ENCODE measurements at regions not wholly inside any gene's neighbourhood (a gene's known extent, or its start where the extent isn't known, plus 50 kb on each side); places are given as distances from the start of the nearest gene placed in this dataset.
"Not testable (repeated sequence)": the region's sequence is repeated elsewhere in the genome, so short reads cannot be mapped to it uniquely, and the experiment has no call there.

GRCh38 chr14:30271811-30272323, 287.1 kb upstream of the G2E3 start:
- Histone ChIP-seq H3K4me1 (ENCODE audit: insufficient read depth, low read length) (peaks cover 4% of the 10 kb centered on the region; the same call in 1 of the 2 replicates), H3K36me3 (ENCODE audit: insufficient read depth, low read depth, low read length) (no peaks in the 10 kb centered on the region), H3K4me3 (ENCODE audit: low read length) (no peak overlapping the region), H3K9ac (ENCODE audit: low read depth, low read length) (no peak overlapping the region), H3K27me3 (ENCODE audit: insufficient read depth, low read length) (peaks cover 10% of the 10 kb centered on the region), H3K9me3 (ENCODE audit: insufficient read depth, low read depth, low read length) (no peaks in the 10 kb centered on the region), H3K27ac (ENCODE audit: low read length) (no peak overlapping the region)

GRCh38 chr14:30272848-30273832, 285.8 kb upstream of the G2E3 start:
- no peaks in the 10 kb centered on the region for H3K36me3 ChIP-seq (ENCODE audit: insufficient read depth, low read depth, low read length)
- H3K4me1 ChIP-seq (ENCODE audit: insufficient read depth, low read length), result no peaks in the 10 kb centered on the region
- no peak overlapping the region for H3K9ac ChIP-seq (ENCODE audit: low read depth, low read length)
- H3K27ac ChIP-seq (ENCODE audit: low read length), result no peak overlapping the region
- peaks cover 10% of the 10 kb centered on the region for H3K27me3 ChIP-seq (ENCODE audit: insufficient read depth, low read length)
- no peak overlapping the region for H3K4me3 ChIP-seq (ENCODE audit: low read length)
- H3K9me3 ChIP-seq (ENCODE audit: insufficient read depth, low read depth, low read length), result no peaks in the 10 kb centered on the region

GRCh38 chr14:30275604-30276003, 283.4 kb upstream of the G2E3 start:
- H3K27ac ChIP-seq (ENCODE audit: low read length), result no peak overlapping the region
- no peak overlapping the region for H3K4me3 ChIP-seq (ENCODE audit: low read length)
- no peaks in the 10 kb centered on the region for H3K36me3 ChIP-seq (ENCODE audit: insufficient read depth, low read depth, low read length)
- no peaks in the 10 kb centered on the region for H3K27me3 ChIP-seq (ENCODE audit: insufficient read depth, low read length)
- H3K9ac ChIP-seq (ENCODE audit: low read depth, low read length), result no peak overlapping the region
- H3K9me3 ChIP-seq (ENCODE audit: insufficient read depth, low read depth, low read length), result no peaks in the 10 kb centered on the region
- no peaks in the 10 kb centered on the region for H3K4me1 ChIP-seq (ENCODE audit: insufficient read depth, low read length)

- no peaks in the 10 kb centered on the region for H3K4me1 ChIP-seq (ENCODE audit: insufficient read depth, low read length)
- no peaks in the 10 kb centered on the region for H3K36me3 ChIP-seq (ENCODE audit: insufficient read depth, low read depth, low read length)
- no peak overlapping the region for H3K27ac ChIP-seq (ENCODE audit: low read length)
- no peak overlapping the region for H3K4me3 ChIP-seq (ENCODE audit: low read length)
- H3K9me3 ChIP-seq (ENCODE audit: insufficient read depth, low read depth, low read length), result no peaks in the 10 kb centered on the region
- no peaks in the 10 kb centered on the region for H3K27me3 ChIP-seq (ENCODE audit: insufficient read depth, low read length)
- no peak overlapping the region for H3K9ac ChIP-seq (ENCODE audit: low read depth, low read length)
Observed at GRCh38 chr14:30277268-30277667, 281.7 kb upstream of the G2E3 start.

GRCh38 chr14:30278856-30279255, 280.1 kb upstream of the G2E3 start:
- H3K9ac ChIP-seq (ENCODE audit: low read depth, low read length); H3K9me3 ChIP-seq (ENCODE audit: insufficient read depth, low read depth, low read length): not testable (repeated sequence)

GRCh38 chr14:30283822-30284446, 275.0 kb upstream of the G2E3 start:
- no peaks in the 10 kb centered on the region for H3K4me1 ChIP-seq (ENCODE audit: insufficient read depth, low read length)
- H3K4me3 ChIP-seq (ENCODE audit: low read length), result no peak overlapping the region
- no peak overlapping the region for H3K27ac ChIP-seq (ENCODE audit: low read length)
- no peaks in the 10 kb centered on the region for H3K9me3 ChIP-seq (ENCODE audit: insufficient read depth, low read depth, low read length)
- no peaks in the 10 kb centered on the region for H3K36me3 ChIP-seq (ENCODE audit: insufficient read depth, low read depth, low read length)
- no peak overlapping the region for H3K9ac ChIP-seq (ENCODE audit: low read depth, low read length)
- H3K27me3 ChIP-seq (ENCODE audit: insufficient read depth, low read length), result no peaks in the 10 kb centered on the region

More at GRCh38 chr14:30278856-30279255, 280.1 kb upstream of the G2E3 start:
- H3K4me3 ChIP-seq (ENCODE audit: low read length); H3K36me3 ChIP-seq (ENCODE audit: insufficient read depth, low read depth, low read length); H3K27ac ChIP-seq (ENCODE audit: low read length); H3K4me1 ChIP-seq (ENCODE audit: insufficient read depth, low read length); H3K27me3 ChIP-seq (ENCODE audit: insufficient read depth, low read length): not testable (repeated sequence)

- Histone ChIP-seq H3K36me3 (ENCODE audit: insufficient read depth, low read depth, low read length) (no peaks in the 10 kb centered on the region), H3K4me1 (ENCODE audit: insufficient read depth, low read length) (peaks cover under 1% of the 10 kb centered on the region), H3K27me3 (ENCODE audit: insufficient read depth, low read length) (no peaks in the 10 kb centered on the region), H3K4me3 (ENCODE audit: low read length) (no peak overlapping the region), H3K9ac (ENCODE audit: low read depth, low read length) (no peak overlapping the region), H3K9me3 (ENCODE audit: insufficient read depth, low read depth, low read length) (no peaks in the 10 kb centered on the region), H3K27ac (ENCODE audit: low read length) (no peak overlapping the region)
Observed at GRCh38 chr14:30284808-30285207, 274.1 kb upstream of the G2E3 start.

GRCh38 chr14:30287579-30288445, 271.1 kb upstream of the G2E3 start:
- Histone ChIP-seq H3K9ac (ENCODE audit: low read depth, low read length) (no peak overlapping the region), H3K4me3 (ENCODE audit: low read length) (no peak overlapping the region), H3K4me1 (ENCODE audit: insufficient read depth, low read length) (peaks cover 4% of the 10 kb centered on the region), H3K27me3 (ENCODE audit: insufficient read depth, low read length) (no peaks in the 10 kb centered on the region), H3K36me3 (ENCODE audit: insufficient read depth, low read depth, low read length) (no peaks in the 10 kb centered on the region), H3K9me3 (ENCODE audit: insufficient read depth, low read depth, low read length) (no peaks in the 10 kb centered on the region), H3K27ac (ENCODE audit: low read length) (no peak overlapping the region)

- peak overlapping the region; percentile 27; the same call in 1 of the 2 replicates for H3K9ac ChIP-seq (ENCODE audit: low read depth, low read length)
- H3K27me3 ChIP-seq (ENCODE audit: insufficient read depth, low read length), result no peaks in the 10 kb centered on the region
- H3K27ac ChIP-seq (ENCODE audit: low read length), result no peak overlapping the region
- H3K36me3 ChIP-seq (ENCODE audit: insufficient read depth, low read depth, low read length), result no peaks in the 10 kb centered on the region
- H3K9me3 ChIP-seq (ENCODE audit: insufficient read depth, low read depth, low read length), result no peaks in the 10 kb centered on the region
- H3K4me1 ChIP-seq (ENCODE audit: insufficient read depth, low read length), result peaks cover 4% of the 10 kb centered on the region
- no peak overlapping the region for H3K4me3 ChIP-seq (ENCODE audit: low read length)
Observed at GRCh38 chr14:30290001-30290400, 269.0 kb upstream of the G2E3 start.

- Histone ChIP-seq H3K4me3 (ENCODE audit: low read length) (no peak overlapping the region), H3K27me3 (ENCODE audit: insufficient read depth, low read length) (no peaks in the 10 kb centered on the region), H3K36me3 (ENCODE audit: insufficient read depth, low read depth, low read length) (no peaks in the 10 kb centered on the region), H3K9me3 (ENCODE audit: insufficient read depth, low read depth, low read length) (no peaks in the 10 kb centered on the region), H3K27ac (ENCODE audit: low read length) (no peak overlapping the region), H3K9ac (ENCODE audit: low read depth, low read length) (no peak overlapping the region), H3K4me1 (ENCODE audit: insufficient read depth, low read length) (peaks cover 4% of the 10 kb centered on the region)
Observed at GRCh38 chr14:30291216-30291615, 267.7 kb upstream of the G2E3 start.

GRCh38 chr14:30292541-30292940, 266.4 kb upstream of the G2E3 start:
- H3K27me3 ChIP-seq (ENCODE audit: insufficient read depth, low read length), result no peaks in the 10 kb centered on the region
- no peaks in the 10 kb centered on the region for H3K36me3 ChIP-seq (ENCODE audit: insufficient read depth, low read depth, low read length)
- peaks cover 4% of the 10 kb centered on the region for H3K4me1 ChIP-seq (ENCODE audit: insufficient read depth, low read length)
- no peak overlapping the region for H3K4me3 ChIP-seq (ENCODE audit: low read length)
- H3K9ac ChIP-seq (ENCODE audit: low read depth, low read length), result no peak overlapping the region
- no peaks in the 10 kb centered on the region for H3K9me3 ChIP-seq (ENCODE audit: insufficient read depth, low read depth, low read length)
- H3K27ac ChIP-seq (ENCODE audit: low read length), result no peak overlapping the region

Measured in iPS-20b (cell line).